GM12878 (cell line): ENCODE measurements at regions not wholly inside any gene's neighbourhood (a gene's known extent, or its start where the extent isn't known, plus 50 kb on each side); places are given as distances from the start of the nearest gene placed in this dataset.

Experiments
- ATAC-seq: fragments of 200-7000 bp; cut with Tn5 transposase; 3 replicates; pipeline ENCODE4 v1.9.1; 2020; ENCODE audit warnings: mild to moderate bottlenecking, moderate library complexity
- BruUV-seq: library from RNA; stranded (reverse); fragments of 400-500 nt; replicated peaks from 2 replicates; lab custom pipeline; 2021; lab: Mats Ljungman, UMichigan
- CTCF ChIA-PET: fragments of 300-600 bp; sonication (Branson Sonifier 250); formaldehyde crosslinking; extraction: SDS; loops from one replicate; lab custom pipeline; 2021; ENCODE audit warnings: inconsistent platforms; lab: Yijun Ruan, JAX
- POLR2A ChIA-PET: fragments of 350-600 bp; formaldehyde crosslinking; extraction: SDS; loops from one replicate; lab custom pipeline; 2021; ENCODE audit warnings: inconsistent platforms; lab: Charles Lee
- RAD21 ChIA-PET: fragments of 300-600 bp; sonication (Branson Sonifier 250); formaldehyde crosslinking; loops from one replicate; lab custom pipeline; 2023; ENCODE audit warnings: antibody characterized with exemption; ENCODE audit not compliant: unreplicated experiment; lab: Charles Lee
- SMC1A ChIA-PET: fragments of 300-600 bp; sonication (Branson Sonifier 250); formaldehyde crosslinking; loops from one replicate; lab custom pipeline; 2023; ENCODE audit not compliant: unreplicated experiment, uncharacterized antibody; lab: Charles Lee
- DNase-seq: peaks from one replicate; pipeline ENCODE4 v3.0.0-alpha.2; 2011; ENCODE audit warnings: low read depth, low spot score
- FAIRE-seq: peaks from 3 replicates; lab custom pipeline; 2011; peaks lifted over from hg19 to GRCh38; lab: Jason Lieb, UNC
- H2AFZ ChIP-seq: 2 replicates; pipeline ENCODE4 v1.6.0; 2011; ENCODE audit warnings: low read depth, low read length, control low read depth; ENCODE audit not compliant: control insufficient read depth
- H3K27ac ChIP-seq: 2 replicates; pipeline ENCODE4 v1.5.1; 2011; ENCODE audit warnings: control low read depth; ENCODE audit not compliant: control insufficient read depth, insufficient read depth
- H3K27me3 ChIP-seq, 2 experiments: replicated peaks in 1 of 2; 2 replicates each; pipeline versions ENCODE4 v1.6.0 to v1.6.1; 2011; ENCODE audit warnings: low read length in 1 of 2; ENCODE audit not compliant: control insufficient read depth in 2 of 2, insufficient read depth in 2 of 2
- H3K36me3 ChIP-seq, 2 experiments: 2 replicates each; pipeline ENCODE4 v1.5.1; 2011; ENCODE audit warnings: low read length in 1 of 2; ENCODE audit not compliant: control insufficient read depth in 2 of 2, insufficient read depth in 2 of 2
- H3K4me1 ChIP-seq: 2 replicates; pipeline ENCODE4 v1.6.1; 2011; ENCODE audit warnings: mild to moderate bottlenecking, low read length, moderate library complexity, mixed read lengths; ENCODE audit not compliant: control insufficient read depth, insufficient read depth
- H3K4me2 ChIP-seq: 2 replicates; pipeline ENCODE4 v1.6.0; 2011; ENCODE audit warnings: control low read depth; ENCODE audit not compliant: control insufficient read depth, insufficient read depth
- H3K4me3 ChIP-seq: fragments of 200-600 bp; sonication (generic); 2 replicates; pipeline ENCODE4 v1.5.1; 2016
- H3K79me2 ChIP-seq: 2 replicates; pipeline ENCODE4 v1.6.0; 2011; ENCODE audit warnings: low read length; ENCODE audit not compliant: control insufficient read depth, insufficient read depth
- H3K9ac ChIP-seq: 2 replicates; pipeline ENCODE4 v1.8.0; 2011; ENCODE audit warnings: low read length, control low read depth, mixed read lengths; ENCODE audit not compliant: control insufficient read depth, insufficient read depth
- H3K9me3 ChIP-seq: replicated peaks from 3 replicates; pipeline ENCODE4 v1.5.1; 2011; ENCODE audit warnings: mild to moderate bottlenecking, low read length; ENCODE audit not compliant: control insufficient read depth, insufficient read depth
- H4K20me1 ChIP-seq: 2 replicates; pipeline ENCODE4 v1.6.0; 2011; ENCODE audit not compliant: control insufficient read depth, insufficient read depth
- BACH1 ChIP-seq: fragments of 450-650 bp; IDR thresholded peaks from 2 replicates; pipeline ENCODE4 v1.6.1; 2017; ENCODE audit warnings: mild to moderate bottlenecking, borderline replicate concordance
- BMI1 ChIP-seq: fragments of 450-650 bp; IDR thresholded peaks from 2 replicates; pipeline ENCODE4 v1.6.1; 2016; ENCODE audit warnings: mild to moderate bottlenecking, moderate library complexity, borderline replicate concordance
- CBFB ChIP-seq: IDR thresholded peaks from 2 replicates; pipeline ENCODE4 v1.6.1; 2016; ENCODE audit warnings: antibody characterized with exemption, low read depth
- FOXK2 ChIP-seq: fragments of 450-650 bp; IDR thresholded peaks from 2 replicates; pipeline ENCODE4 v1.6.1; 2017; ENCODE audit warnings: mild to moderate bottlenecking, moderate library complexity
- IKZF1 ChIP-seq: fragments of 450-650 bp; conservative IDR thresholded peaks from 2 replicates; pipeline ENCODE4 v1.6.1; 2017; ENCODE audit warnings: antibody characterized with exemption, mild to moderate bottlenecking
- IRF4 ChIP-seq: IDR thresholded peaks from 2 replicates; pipeline ENCODE4 v1.6.1; 2011; ENCODE audit warnings: low read depth, low read length
- MEF2A ChIP-seq: IDR thresholded peaks from 2 replicates; pipeline ENCODE4 v1.6.1; 2011; ENCODE audit warnings: low read depth, mild to moderate bottlenecking, low read length, moderate library complexity; ENCODE audit not compliant: insufficient read depth
- MTA2 ChIP-seq: fragments of 450-650 bp; IDR thresholded peaks from 2 replicates; pipeline ENCODE4 v1.6.1; 2016; ENCODE audit warnings: low read depth, mild to moderate bottlenecking, moderate library complexity
- NBN ChIP-seq: fragments of 450-650 bp; IDR thresholded peaks from 2 replicates; pipeline ENCODE4 v1.6.1; 2016
- NFYB ChIP-seq: IDR thresholded peaks from 2 replicates; pipeline ENCODE4 v1.6.1; 2011; ENCODE audit warnings: low read depth, mild to moderate bottlenecking, low read length, improper control_type of control experiment, moderate library complexity; ENCODE audit not compliant: insufficient read depth
- POU2F2 ChIP-seq: IDR thresholded peaks from 3 replicates; pipeline ENCODE4 v1.6.1; 2011; ENCODE audit warnings: low read depth, mild to moderate bottlenecking, low read length, borderline replicate concordance
- RCOR1 ChIP-seq: conservative IDR thresholded peaks from 2 replicates; pipeline ENCODE4 v1.6.1; 2012; ENCODE audit warnings: low read depth, low read length, improper control_type of control experiment
- RELA ChIP-seq: fragments of 450-650 bp; IDR thresholded peaks from 2 replicates; pipeline ENCODE4 v1.8.0; 2014; ENCODE audit warnings: borderline replicate concordance; ENCODE audit not compliant: partially characterized antibody
- SPI1 ChIP-seq: IDR thresholded peaks from 2 replicates; pipeline ENCODE4 v1.6.1; 2011; ENCODE audit warnings: low read depth, mild to moderate bottlenecking, low read length, moderate library complexity, borderline replicate concordance; ENCODE audit not compliant: insufficient read depth
- SRF ChIP-seq, 2 experiments: IDR thresholded peaks; 2 replicates each; pipeline ENCODE4 v1.6.1; 2011; ENCODE audit warnings: low read depth in 2 of 2, low read length in 2 of 2, mild to moderate bottlenecking in 1 of 2, moderate library complexity in 1 of 2
- TCF12 ChIP-seq: IDR thresholded peaks from 2 replicates; pipeline ENCODE4 v1.6.1; 2011; ENCODE audit warnings: low read depth, mild to moderate bottlenecking, low read length
- ZNF274 ChIP-seq: IDR thresholded peaks from one replicate; pipeline ENCODE4 v1.8.0; 2011; ENCODE audit not compliant: insufficient read length, insufficient read depth
- WGBS: methylation state at CpG from one replicate; pipeline ENCODE4 v1.1.6; 2016; ENCODE audit warnings: low lambda C conversion rate; ENCODE audit not compliant: insufficient replicate concordance, insufficient coverage; ENCODE audit errors: missing lambda C conversion rate; 5-methylcytosine and 5-hydroxymethylcytosine counted together
- in situ Hi-C: fragments of 300-500 bp; cut with MboI; formaldehyde crosslinking; loops from 9 replicates; pipeline ENCODE4 v1.14.3; 2018; ENCODE audit warnings: mixed read lengths
- intact Hi-C: fragments of 100-400 bp; cut with micrococcal nuclease; formaldehyde crosslinking; loops from one replicate; pipeline ENCODE4 v1.14.2; 2022; ENCODE audit not compliant: unreplicated experiment
- TF ChIP-seq, protein P1 (sequence below): fragments of 450-650 bp; IDR thresholded peaks from 2 replicates; pipeline ENCODE4 v1.6.1; 2018; ENCODE audit warnings: mild to moderate bottlenecking, low read depth, moderate library complexity; ENCODE audit not compliant: partially characterized antibody
- TF ChIP-seq, protein P2 (sequence below): IDR thresholded peaks from 2 replicates; pipeline ENCODE4 v1.6.1; 2012; ENCODE audit warnings: low read depth, low read length, improper control_type of control experiment

DNA sequence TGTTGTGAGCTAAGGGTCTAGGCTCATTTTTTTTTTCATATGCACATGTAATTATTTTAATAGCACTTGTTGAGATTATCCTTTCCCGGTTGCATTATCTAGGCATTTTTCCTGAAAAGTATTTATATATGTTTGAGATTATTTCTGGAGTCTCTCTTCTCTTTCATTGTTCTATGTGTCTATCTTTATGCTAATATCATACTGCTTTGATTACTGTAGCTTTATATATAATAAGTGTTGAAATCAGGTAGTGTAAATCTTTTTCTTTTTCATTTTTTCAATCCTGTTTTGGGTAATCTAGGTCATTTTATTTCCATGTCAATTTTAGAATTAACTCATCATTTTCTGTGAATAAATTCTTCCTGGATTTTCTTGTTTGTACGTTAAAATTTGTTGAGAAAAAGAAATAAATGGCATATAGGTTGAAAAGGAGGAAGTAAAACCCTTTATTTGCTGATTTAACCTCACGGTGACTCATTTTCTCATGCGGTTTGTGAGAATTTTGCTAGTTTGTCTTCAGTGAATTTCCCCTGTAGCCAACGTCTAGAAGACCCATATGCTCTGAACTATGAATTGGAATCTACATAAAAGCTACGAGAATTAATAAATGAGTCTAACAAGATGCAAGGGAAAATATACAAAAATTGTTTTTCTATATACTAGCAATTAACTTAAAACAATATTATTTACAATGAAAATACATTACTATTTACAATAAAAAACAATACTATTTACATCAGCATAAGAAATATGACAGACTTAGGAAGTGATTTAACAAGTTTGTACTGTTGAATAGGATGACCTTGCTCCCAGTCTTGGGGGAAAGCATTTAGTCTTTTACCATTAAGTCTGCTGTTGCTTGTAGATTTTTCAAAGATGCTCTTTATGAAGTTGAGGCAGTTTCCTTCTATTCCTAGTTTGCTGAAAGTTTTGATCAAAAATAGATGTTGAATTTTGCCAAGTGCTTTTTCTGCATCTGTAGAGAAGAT lies 105.0 kb downstream of the SNAPC1 start:
- Histone ChIP-seq H2AFZ (no peak overlapping the region), H3K4me2 (peak overlapping the region; percentile 11; the same call in 1 of the 2 replicates), H3K4me3 (no peak overlapping the region), H4K20me1 (no peaks in the 10 kb centered on the region), H3K27me3 (no peaks in the 10 kb centered on the region), H3K27ac (no peak overlapping the region), H3K4me1 (peaks cover 4% of the 10 kb centered on the region; the same call in 1 of the 2 replicates), H3K9ac (no peak overlapping the region), H3K36me3 (no peaks in the 10 kb centered on the region), H3K79me2 (no peaks in the 10 kb centered on the region), H3K9me3 (peaks cover 8% of the 10 kb centered on the region)
- FAIRE-seq (peak; percentile 66), ATAC-seq (peak; percentile 99), DNase-seq (peak; percentile 88)
- RAD21 ChIA-PET = interaction anchor here (0.5 to 1.6 kb wide), 6 partner anchors 23 to 259 kb away, joined by 3 to 6 read pairs (median 4); no protein-coding TSS in a partner anchor
- POLR2A ChIA-PET = no interaction called here
- BruUV-seq = no TSS peak
- in situ Hi-C loops = no loop called here
- CTCF ChIA-PET = interaction anchor here (0.8 to 1.6 kb wide), 4 partner anchors 10 to 259 kb away, joined by 3 to 6 read pairs (median 4); no protein-coding TSS in a partner anchor
- intact Hi-C loops = no loop called here
- WGBS = 9% methylated on average over 6 of the region's 6 CpGs
- SMC1A ChIA-PET = interaction anchor here (0.6 to 1.4 kb wide), 8 partner anchors 20 to 501 kb away, joined by 3 to 8 read pairs (median 3); no protein-coding TSS in a partner anchor
- TF ChIP-seq IKZF1 (peak; percentile 37; the same call in 1 of the 2 replicates), MTA2 (peak; percentile 92), BACH1 (peak; percentile 70; the same call in 1 of the 2 replicates), SRF (IDR thresholded peaks at IDR 0.05; ENCODE audit: low read depth in 2 of 2, low read length in 2 of 2) (no peak), MEF2A (0 out of 2 replicates have a peak, but pooled peaks have one; percentile 35), NFYB (no peak), CBFB (peak; percentile 83), RCOR1 (no peak), NBN (no peak), FOXK2 (no peak), SPI1 (no peak), BMI1 (peak; percentile 73), RELA (no peak), TCF12 (0 out of 2 replicates have a peak, but pooled peaks have one; percentile 15), POU2F2 (0 out of 3 replicates have a peak, but pooled peaks have one; percentile 18), IRF4 (peak; percentile 70; the same call in 1 of the 2 replicates), ZNF274 (no peak)
- TF ChIP-seq, protein P1, sequence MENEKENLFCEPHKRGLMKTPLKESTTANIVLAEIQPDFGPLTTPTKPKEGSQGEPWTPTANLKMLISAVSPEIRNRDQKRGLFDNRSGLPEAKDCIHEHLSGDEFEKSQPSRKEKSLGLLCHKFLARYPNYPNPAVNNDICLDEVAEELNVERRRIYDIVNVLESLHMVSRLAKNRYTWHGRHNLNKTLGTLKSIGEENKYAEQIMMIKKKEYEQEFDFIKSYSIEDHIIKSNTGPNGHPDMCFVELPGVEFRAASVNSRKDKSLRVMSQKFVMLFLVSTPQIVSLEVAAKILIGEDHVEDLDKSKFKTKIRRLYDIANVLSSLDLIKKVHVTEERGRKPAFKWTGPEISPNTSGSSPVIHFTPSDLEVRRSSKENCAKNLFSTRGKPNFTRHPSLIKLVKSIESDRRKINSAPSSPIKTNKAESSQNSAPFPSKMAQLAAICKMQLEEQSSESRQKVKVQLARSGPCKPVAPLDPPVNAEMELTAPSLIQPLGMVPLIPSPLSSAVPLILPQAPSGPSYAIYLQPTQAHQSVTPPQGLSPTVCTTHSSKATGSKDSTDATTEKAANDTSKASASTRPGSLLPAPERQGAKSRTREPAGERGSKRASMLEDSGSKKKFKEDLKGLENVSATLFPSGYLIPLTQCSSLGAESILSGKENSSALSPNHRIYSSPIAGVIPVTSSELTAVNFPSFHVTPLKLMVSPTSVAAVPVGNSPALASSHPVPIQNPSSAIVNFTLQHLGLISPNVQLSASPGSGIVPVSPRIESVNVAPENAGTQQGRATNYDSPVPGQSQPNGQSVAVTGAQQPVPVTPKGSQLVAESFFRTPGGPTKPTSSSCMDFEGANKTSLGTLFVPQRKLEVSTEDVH = no peak
- TF ChIP-seq, protein P2, sequence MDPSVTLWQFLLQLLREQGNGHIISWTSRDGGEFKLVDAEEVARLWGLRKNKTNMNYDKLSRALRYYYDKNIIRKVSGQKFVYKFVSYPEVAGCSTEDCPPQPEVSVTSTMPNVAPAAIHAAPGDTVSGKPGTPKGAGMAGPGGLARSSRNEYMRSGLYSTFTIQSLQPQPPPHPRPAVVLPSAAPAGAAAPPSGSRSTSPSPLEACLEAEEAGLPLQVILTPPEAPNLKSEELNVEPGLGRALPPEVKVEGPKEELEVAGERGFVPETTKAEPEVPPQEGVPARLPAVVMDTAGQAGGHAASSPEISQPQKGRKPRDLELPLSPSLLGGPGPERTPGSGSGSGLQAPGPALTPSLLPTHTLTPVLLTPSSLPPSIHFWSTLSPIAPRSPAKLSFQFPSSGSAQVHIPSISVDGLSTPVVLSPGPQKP = no peak
